Glutamatergic neuron (in vitro differentiated cells): ENCODE measurements at regions not wholly inside any gene's neighbourhood (a gene's known extent, or its start where the extent isn't known, plus 50 kb on each side); places are given as distances from the start of the nearest gene placed in this dataset.

Experiments
- DNase-seq: peaks from one replicate; pipeline ENCODE4 v3.0.0; 2022
- H3K27ac Mint-ChIP-seq: one replicate; pipeline ENCODE4 v1.8.0; 2020; ENCODE audit warnings: mild to moderate bottlenecking, mixed read lengths, inconsistent platforms; ENCODE audit not compliant: unreplicated experiment
- H3K27me3 Mint-ChIP-seq: one replicate; pipeline ENCODE4 v1.8.0; 2020; ENCODE audit warnings: mild to moderate bottlenecking, moderate library complexity, mixed read lengths, inconsistent platforms; ENCODE audit not compliant: unreplicated experiment
- H3K36me3 Mint-ChIP-seq: one replicate; pipeline ENCODE4 v1.8.0; 2020; ENCODE audit warnings: mild to moderate bottlenecking, mixed read lengths, inconsistent platforms; ENCODE audit not compliant: unreplicated experiment
- H3K4me1 Mint-ChIP-seq: one replicate; pipeline ENCODE4 v1.8.0; 2020; ENCODE audit warnings: mild to moderate bottlenecking, low read depth, mixed read lengths, inconsistent platforms; ENCODE audit not compliant: unreplicated experiment
- H3K4me3 Mint-ChIP-seq: one replicate; pipeline ENCODE4 v1.8.0; 2020; ENCODE audit warnings: mild to moderate bottlenecking, mixed read lengths, inconsistent platforms; ENCODE audit not compliant: unreplicated experiment
- H3K9me3 Mint-ChIP-seq: one replicate; pipeline ENCODE4 v1.8.0; 2020; ENCODE audit warnings: mild to moderate bottlenecking, moderate library complexity, mixed read lengths, inconsistent platforms; ENCODE audit not compliant: unreplicated experiment
- CTCF ChIP-seq: fragments of 200-600 bp; sonication (generic); IDR thresholded peaks from one replicate; pipeline ENCODE4 v1.5.0; 2021; ENCODE audit not compliant: partially characterized antibody, unreplicated experiment

- no peak for TF ChIP-seq CTCF
- no peak for DNase-seq
These were observed 169.5 kb upstream of the SVIL start for GRCh38 chr10:29804025-29804852.

GRCh38 chr10:29802171-29802570 lies 167.4 kb upstream of the SVIL start:
- no peak for TF ChIP-seq CTCF
- no peaks in the 10 kb centered on the region for H3K36me3 Mint-ChIP-seq
- DNase-seq, result no peak
- H3K27ac Mint-ChIP-seq, result no peak overlapping the region
- H3K4me3 Mint-ChIP-seq, result no peak overlapping the region
- H3K9me3 Mint-ChIP-seq, result no peaks in the 10 kb centered on the region
- peaks cover 3% of the 10 kb centered on the region for H3K27me3 Mint-ChIP-seq
- peaks cover 3% of the 10 kb centered on the region for H3K4me1 Mint-ChIP-seq

More at GRCh38 chr10:29804025-29804852, 169.5 kb upstream of the SVIL start:
- Mint-ChIP-seq H3K27me3 (peaks cover 3% of the 10 kb centered on the region), H3K27ac (no peak overlapping the region), H3K9me3 (no peaks in the 10 kb centered on the region), H3K4me3 (no peak overlapping the region), H3K36me3 (no peaks in the 10 kb centered on the region), H3K4me1 (no peaks in the 10 kb centered on the region)

- no peaks in the 10 kb centered on the region for H3K9me3 Mint-ChIP-seq
- no peak for DNase-seq
- H3K27me3 Mint-ChIP-seq, result peaks cover 5% of the 10 kb centered on the region
- no peak overlapping the region for H3K4me3 Mint-ChIP-seq
- H3K36me3 Mint-ChIP-seq, result no peaks in the 10 kb centered on the region
- no peak for TF ChIP-seq CTCF
- H3K4me1 Mint-ChIP-seq, result peaks cover 3% of the 10 kb centered on the region
- no peak overlapping the region for H3K27ac Mint-ChIP-seq
These were observed 164.3 kb upstream of the SVIL start for GRCh38 chr10:29798921-29799690.

GRCh38 chr10:29797616-29798015 lies 162.8 kb upstream of the SVIL start:
- no peak overlapping the region for H3K27ac Mint-ChIP-seq
- TF ChIP-seq CTCF, result no peak
- peaks cover 3% of the 10 kb centered on the region for H3K4me1 Mint-ChIP-seq
- no peaks in the 10 kb centered on the region for H3K9me3 Mint-ChIP-seq
- H3K4me3 Mint-ChIP-seq, result no peak overlapping the region
- H3K36me3 Mint-ChIP-seq, result no peaks in the 10 kb centered on the region
- no peak for DNase-seq
- peaks cover 4% of the 10 kb centered on the region for H3K27me3 Mint-ChIP-seq

GRCh38 chr10:29795850-29796249 lies 161.1 kb upstream of the SVIL start:
- TF ChIP-seq CTCF, result no peak
- peaks cover 3% of the 10 kb centered on the region for H3K4me1 Mint-ChIP-seq
- H3K4me3 Mint-ChIP-seq, result no peak overlapping the region
- no peaks in the 10 kb centered on the region for H3K9me3 Mint-ChIP-seq
- H3K36me3 Mint-ChIP-seq, result no peaks in the 10 kb centered on the region
- H3K27me3 Mint-ChIP-seq, result peaks cover 2% of the 10 kb centered on the region
- H3K27ac Mint-ChIP-seq, result no peak overlapping the region
- no peak for DNase-seq
